Gastroesophageal sphincter (tissue), 3 donors: ENCODE measurements at regions not wholly inside any gene's neighbourhood (a gene's known extent, or its start where the extent isn't known, plus 50 kb on each side); places are given as distances from the start of the nearest gene placed in this dataset.

Experiments
- EP300 ChIP-seq: sonication (generic); formaldehyde crosslinking; IDR thresholded peaks from one replicate; pipeline ENCODE4 v1.6.1; 2017; ENCODE audit warnings: antibody characterized with exemption, mild to moderate bottlenecking
- POLR2A ChIP-seq, 2 donors: fragments of 450-650 bp; IDR thresholded peaks; one replicate each; pipeline ENCODE4 v1.6.1; 2017; ENCODE audit warnings: antibody characterized with exemption in 2 of 2, mild to moderate bottlenecking in 2 of 2, moderate library complexity in 1 of 2
- POLR2AphosphoS5 ChIP-seq: sonication (generic); formaldehyde crosslinking; IDR thresholded peaks from one replicate; pipeline ENCODE4 v1.6.1; 2017; ENCODE audit warnings: antibody characterized with exemption
- TF ChIP-seq, protein P1 (sequence below), 4 experiments: fragments of 200-600 bp in 2 of 4; fragments of 450-650 bp in 2 of 4; sonication (generic) in 1 of 4; IDR thresholded peaks; one replicate each; pipeline ENCODE4 v1.5.1; 2017 to 2019; ENCODE audit warnings: antibody characterized with exemption in 4 of 4, mild to moderate bottlenecking in 2 of 4, moderate library complexity in 2 of 4

DNA sequence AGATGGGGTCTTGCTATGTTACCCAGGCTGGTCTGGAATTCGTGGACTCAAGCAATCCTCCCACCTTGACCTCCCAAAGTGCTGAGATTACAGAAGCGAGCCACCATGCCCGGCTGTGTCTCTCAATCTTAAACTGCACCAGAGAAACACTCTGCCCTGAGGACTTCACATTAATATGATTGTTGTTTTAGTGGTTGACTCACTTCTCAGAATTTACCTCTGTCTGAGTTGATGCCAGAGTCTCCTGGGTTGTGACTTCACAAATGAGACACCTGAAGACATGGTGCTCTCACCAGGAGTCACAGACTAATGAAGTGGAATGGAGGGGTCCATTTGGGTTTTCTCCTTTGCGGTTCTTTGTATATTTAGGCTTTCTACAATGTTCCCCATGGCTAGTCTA is 61.0 kb upstream of the TGIF1 start:
- TF ChIP-seq, protein P1, sequence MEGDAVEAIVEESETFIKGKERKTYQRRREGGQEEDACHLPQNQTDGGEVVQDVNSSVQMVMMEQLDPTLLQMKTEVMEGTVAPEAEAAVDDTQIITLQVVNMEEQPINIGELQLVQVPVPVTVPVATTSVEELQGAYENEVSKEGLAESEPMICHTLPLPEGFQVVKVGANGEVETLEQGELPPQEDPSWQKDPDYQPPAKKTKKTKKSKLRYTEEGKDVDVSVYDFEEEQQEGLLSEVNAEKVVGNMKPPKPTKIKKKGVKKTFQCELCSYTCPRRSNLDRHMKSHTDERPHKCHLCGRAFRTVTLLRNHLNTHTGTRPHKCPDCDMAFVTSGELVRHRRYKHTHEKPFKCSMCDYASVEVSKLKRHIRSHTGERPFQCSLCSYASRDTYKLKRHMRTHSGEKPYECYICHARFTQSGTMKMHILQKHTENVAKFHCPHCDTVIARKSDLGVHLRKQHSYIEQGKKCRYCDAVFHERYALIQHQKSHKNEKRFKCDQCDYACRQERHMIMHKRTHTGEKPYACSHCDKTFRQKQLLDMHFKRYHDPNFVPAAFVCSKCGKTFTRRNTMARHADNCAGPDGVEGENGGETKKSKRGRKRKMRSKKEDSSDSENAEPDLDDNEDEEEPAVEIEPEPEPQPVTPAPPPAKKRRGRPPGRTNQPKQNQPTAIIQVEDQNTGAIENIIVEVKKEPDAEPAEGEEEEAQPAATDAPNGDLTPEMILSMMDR (IDR thresholded peaks at IDR 0.05): no peak
- TF ChIP-seq POLR2A (IDR thresholded peaks at IDR 0.05) (no peak), EP300 (no peak), POLR2AphosphoS5 (no peak)
